ENCODE measurements at regions not wholly inside any gene's neighbourhood (a gene's known extent, or its start where the extent isn't known, plus 50 kb on each side); places are given as distances from the start of the nearest gene placed in this dataset.

- TF ChIP-seq CHD7 (IDR thresholded peaks at IDR 0.05; ENCODE audit: insufficient replicate concordance, low read length) (no peak), CEBPB (IDR thresholded peaks at IDR 0.05; ENCODE audit: low read depth, low read length) (no peak), PHF8 (conservative IDR thresholded peaks at IDR 0.05; ENCODE audit: low read depth, low read length) (no peak), EGR1 (IDR thresholded peaks at IDR 0.05; ENCODE audit: borderline replicate concordance, low read depth, low read length) (no peak), EP300 (IDR thresholded peaks at IDR 0.05; ENCODE audit: borderline replicate concordance in 1 of 2, low read depth in 2 of 2, low read length in 2 of 2) (no peak), TAF1 (IDR thresholded peaks at IDR 0.05; ENCODE audit: low read depth, low read length) (no peak), CREB1 (IDR thresholded peaks at IDR 0.05) (no peak), SIRT6 (IDR thresholded peaks at IDR 0.05; ENCODE audit: low read length) (no peak), POLR2AphosphoS5 (IDR thresholded peaks at IDR 0.05; ENCODE audit: low read depth, low read length) (no peak), KDM4A (IDR thresholded peaks at IDR 0.05; ENCODE audit: low read depth, low read length, severe bottlenecking) (no peak), RNF2 (IDR thresholded peaks at IDR 0.05; ENCODE audit: borderline replicate concordance, low read depth, low read length, missing control alignments, poor library complexity, severe bottlenecking) (no peak), RFX5 (IDR thresholded peaks at IDR 0.05; ENCODE audit: borderline replicate concordance, low read depth, low read length) (no peak)
These were observed 174.6 kb downstream of the CHRM3 start (continued) for GRCh38 chr1:239560921-239561320.

Data from H1 (cell line).